HL-60 (cell line): ENCODE measurements at regions not wholly inside any gene's neighbourhood (a gene's known extent, or its start where the extent isn't known, plus 50 kb on each side); places are given as distances from the start of the nearest gene placed in this dataset.

ENCODE experiments used
- DNase-seq, 2 experiments: peaks; one replicate each; pipeline ENCODE4 v3.0.0-alpha.2; 2010 to 2020; ENCODE audit warnings: low read depth in 1 of 2, low spot score in 1 of 2
- H3K27ac ChIP-seq: fragments of 250-450 bp; sonication (Bioruptor Pico); replicated peaks from 2 replicates; pipeline ENCODE4 v1.5.1; 2020; ENCODE audit warnings: mild to moderate bottlenecking, moderate library complexity
- H3K27me3 ChIP-seq: fragments of 250-450 bp; sonication (Bioruptor Pico); 2 replicates; pipeline ENCODE4 v1.5.1; 2021; ENCODE audit warnings: mild to moderate bottlenecking, moderate library complexity; ENCODE audit not compliant: insufficient read depth, poor library complexity, severe bottlenecking
- H3K4me3 ChIP-seq: replicated peaks from 2 replicates; pipeline ENCODE4 v1.5.1; 2011; ENCODE audit warnings: mild to moderate bottlenecking, control low read depth, low read length; ENCODE audit not compliant: insufficient read depth
- GABPA ChIP-seq: IDR thresholded peaks from 2 replicates; pipeline ENCODE4 v1.6.1; 2012; ENCODE audit warnings: low read depth
- POLR2AphosphoS5 ChIP-seq: IDR thresholded peaks from 2 replicates; pipeline ENCODE4 v1.6.1; 2012; ENCODE audit warnings: low read depth
- SPI1 ChIP-seq: IDR thresholded peaks from 2 replicates; pipeline ENCODE4 v1.6.1; 2012; ENCODE audit warnings: low read depth, mild to moderate bottlenecking, borderline replicate concordance
- TF ChIP-seq, protein P1 (sequence below): IDR thresholded peaks from one replicate; pipeline ENCODE4 v1.5.1; 2011; ENCODE audit warnings: low read length, control low read depth, inconsistent platforms; ENCODE audit not compliant: insufficient read depth
- TF ChIP-seq, protein P2 (sequence below): IDR thresholded peaks from 2 replicates; pipeline ENCODE4 v1.6.1; 2012; ENCODE audit warnings: low read depth; ENCODE audit not compliant: insufficient replicate concordance

DNA sequence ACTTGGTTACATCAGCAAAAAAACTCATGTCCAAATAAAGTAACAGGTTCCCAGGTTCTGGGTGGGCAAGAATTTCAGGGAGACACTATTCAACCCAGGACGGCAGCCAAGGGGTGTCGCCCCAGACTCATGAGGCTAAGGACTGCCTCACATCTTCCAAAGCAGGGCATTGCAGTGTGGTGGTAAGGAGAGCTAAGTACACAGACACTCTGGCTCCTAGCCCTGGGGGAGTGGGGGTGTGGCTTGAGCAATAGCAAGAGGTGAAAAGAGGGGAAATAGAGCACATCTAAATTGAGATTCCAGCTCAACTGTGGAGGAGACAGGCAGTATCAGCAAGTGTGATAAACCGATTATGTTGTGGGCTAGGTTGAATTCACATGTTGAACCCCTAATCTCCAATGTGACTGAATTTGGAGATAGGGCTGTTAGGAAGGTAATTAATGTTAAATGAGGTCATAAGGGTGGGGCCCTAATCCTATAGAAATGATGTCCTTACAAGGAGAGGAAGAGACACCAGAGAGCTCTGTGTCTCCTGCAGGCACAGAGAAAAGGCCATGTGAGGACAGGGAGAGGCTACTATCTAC lies 49.9 kb upstream of the MARCHF11 start:
- Histone ChIP-seq H3K27ac (no peak overlapping the region), H3K4me3 (no peak overlapping the region), H3K27me3 (no peaks in the 10 kb centered on the region)
- TF ChIP-seq POLR2AphosphoS5 (no peak), GABPA (no peak), SPI1 (no peak)
- TF ChIP-seq, protein P1, sequence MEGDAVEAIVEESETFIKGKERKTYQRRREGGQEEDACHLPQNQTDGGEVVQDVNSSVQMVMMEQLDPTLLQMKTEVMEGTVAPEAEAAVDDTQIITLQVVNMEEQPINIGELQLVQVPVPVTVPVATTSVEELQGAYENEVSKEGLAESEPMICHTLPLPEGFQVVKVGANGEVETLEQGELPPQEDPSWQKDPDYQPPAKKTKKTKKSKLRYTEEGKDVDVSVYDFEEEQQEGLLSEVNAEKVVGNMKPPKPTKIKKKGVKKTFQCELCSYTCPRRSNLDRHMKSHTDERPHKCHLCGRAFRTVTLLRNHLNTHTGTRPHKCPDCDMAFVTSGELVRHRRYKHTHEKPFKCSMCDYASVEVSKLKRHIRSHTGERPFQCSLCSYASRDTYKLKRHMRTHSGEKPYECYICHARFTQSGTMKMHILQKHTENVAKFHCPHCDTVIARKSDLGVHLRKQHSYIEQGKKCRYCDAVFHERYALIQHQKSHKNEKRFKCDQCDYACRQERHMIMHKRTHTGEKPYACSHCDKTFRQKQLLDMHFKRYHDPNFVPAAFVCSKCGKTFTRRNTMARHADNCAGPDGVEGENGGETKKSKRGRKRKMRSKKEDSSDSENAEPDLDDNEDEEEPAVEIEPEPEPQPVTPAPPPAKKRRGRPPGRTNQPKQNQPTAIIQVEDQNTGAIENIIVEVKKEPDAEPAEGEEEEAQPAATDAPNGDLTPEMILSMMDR, result no peak
- TF ChIP-seq, protein P2, sequence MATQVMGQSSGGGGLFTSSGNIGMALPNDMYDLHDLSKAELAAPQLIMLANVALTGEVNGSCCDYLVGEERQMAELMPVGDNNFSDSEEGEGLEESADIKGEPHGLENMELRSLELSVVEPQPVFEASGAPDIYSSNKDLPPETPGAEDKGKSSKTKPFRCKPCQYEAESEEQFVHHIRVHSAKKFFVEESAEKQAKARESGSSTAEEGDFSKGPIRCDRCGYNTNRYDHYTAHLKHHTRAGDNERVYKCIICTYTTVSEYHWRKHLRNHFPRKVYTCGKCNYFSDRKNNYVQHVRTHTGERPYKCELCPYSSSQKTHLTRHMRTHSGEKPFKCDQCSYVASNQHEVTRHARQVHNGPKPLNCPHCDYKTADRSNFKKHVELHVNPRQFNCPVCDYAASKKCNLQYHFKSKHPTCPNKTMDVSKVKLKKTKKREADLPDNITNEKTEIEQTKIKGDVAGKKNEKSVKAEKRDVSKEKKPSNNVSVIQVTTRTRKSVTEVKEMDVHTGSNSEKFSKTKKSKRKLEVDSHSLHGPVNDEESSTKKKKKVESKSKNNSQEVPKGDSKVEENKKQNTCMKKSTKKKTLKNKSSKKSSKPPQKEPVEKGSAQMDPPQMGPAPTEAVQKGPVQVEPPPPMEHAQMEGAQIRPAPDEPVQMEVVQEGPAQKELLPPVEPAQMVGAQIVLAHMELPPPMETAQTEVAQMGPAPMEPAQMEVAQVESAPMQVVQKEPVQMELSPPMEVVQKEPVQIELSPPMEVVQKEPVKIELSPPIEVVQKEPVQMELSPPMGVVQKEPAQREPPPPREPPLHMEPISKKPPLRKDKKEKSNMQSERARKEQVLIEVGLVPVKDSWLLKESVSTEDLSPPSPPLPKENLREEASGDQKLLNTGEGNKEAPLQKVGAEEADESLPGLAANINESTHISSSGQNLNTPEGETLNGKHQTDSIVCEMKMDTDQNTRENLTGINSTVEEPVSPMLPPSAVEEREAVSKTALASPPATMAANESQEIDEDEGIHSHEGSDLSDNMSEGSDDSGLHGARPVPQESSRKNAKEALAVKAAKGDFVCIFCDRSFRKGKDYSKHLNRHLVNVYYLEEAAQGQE, result no peak
- DNase-seq, result no peak
